ENCODE measurements at regions not wholly inside any gene's neighbourhood (a gene's known extent, or its start where the extent isn't known, plus 50 kb on each side); places are given as distances from the start of the nearest gene placed in this dataset.

- TF ChIP-seq CTCF (IDR thresholded peaks at IDR 0.05; ENCODE audit: poor library complexity) (no peak), EZH2 (IDR thresholded peaks at IDR 0.05; ENCODE audit: borderline replicate concordance) (no peak)
Observed at GRCh38 chr13:77460195-77460594, 75.3 kb upstream of the SCEL start.

Data from hepatocyte (in vitro differentiated cells).